Neuronal stem cell (in vitro differentiated cells): ENCODE measurements at regions not wholly inside any gene's neighbourhood (a gene's known extent, or its start where the extent isn't known, plus 50 kb on each side); places are given as distances from the start of the nearest gene placed in this dataset.

Source experiments
- DNase-seq: peaks from one replicate; pipeline ENCODE4 v3.0.0-alpha.2; 2013; ENCODE audit warnings: low spot score
- H2AFZ ChIP-seq: one replicate; pipeline ENCODE4 v1.6.1; 2013; ENCODE audit warnings: mild to moderate bottlenecking, low read length, inconsistent platforms
- H2AK5ac ChIP-seq: 2 replicates; pipeline ENCODE4 v1.6.1; 2013; ENCODE audit warnings: low read depth, mild to moderate bottlenecking, inconsistent platforms, low read length, moderate library complexity, mixed read lengths
- H2BK120ac ChIP-seq: 2 replicates; pipeline ENCODE4 v1.6.1; 2013; ENCODE audit warnings: low read depth, mild to moderate bottlenecking, inconsistent platforms, low read length, moderate library complexity, mixed read lengths
- H2BK12ac ChIP-seq: one replicate; pipeline ENCODE4 v1.6.1; 2013; ENCODE audit warnings: low read length, inconsistent platforms
- H2BK15ac ChIP-seq: 2 replicates; pipeline ENCODE4 v1.6.1; 2013; ENCODE audit warnings: mild to moderate bottlenecking, low read length, inconsistent platforms, mixed read lengths
- H2BK5ac ChIP-seq: one replicate; pipeline ENCODE4 v1.6.1; 2013; ENCODE audit warnings: inconsistent platforms, mild to moderate bottlenecking, low read length, moderate library complexity
- H3K14ac ChIP-seq: one replicate; pipeline ENCODE4 v1.6.1; 2013; ENCODE audit warnings: low read length, inconsistent platforms
- H3K18ac ChIP-seq: 2 replicates; pipeline ENCODE4 v1.6.1; 2013; ENCODE audit warnings: low read length, inconsistent platforms
- H3K23ac ChIP-seq: 2 replicates; pipeline ENCODE4 v1.6.1; 2013; ENCODE audit warnings: low read depth, mild to moderate bottlenecking, mixed read lengths, low read length, inconsistent platforms; ENCODE audit not compliant: poor library complexity
- H3K27ac ChIP-seq: replicated peaks from 3 replicates; pipeline ENCODE4 v1.5.1; 2013; ENCODE audit warnings: low read length, inconsistent platforms
- H3K27me3 ChIP-seq, 3 experiments: 2 replicates each; pipeline ENCODE4 v1.6.1; 2013; ENCODE audit warnings: low read length in 3 of 3, mild to moderate bottlenecking in 2 of 3, inconsistent platforms in 1 of 3, low read depth in 1 of 3, mixed read lengths in 1 of 3, moderate library complexity in 1 of 3; ENCODE audit not compliant: control insufficient read depth in 3 of 3, insufficient read depth in 3 of 3
- H3K36me3 ChIP-seq, 2 donors: replicated peaks in 1 of 2; 2 replicates each; pipeline ENCODE4 v1.6.1; 2013; ENCODE audit warnings: low read length in 2 of 2; ENCODE audit not compliant: control insufficient read depth in 2 of 2, insufficient read depth in 2 of 2
- H3K4ac ChIP-seq: 2 replicates; pipeline ENCODE4 v1.6.1; 2013; ENCODE audit warnings: inconsistent platforms, mild to moderate bottlenecking, low read length, moderate library complexity
- H3K4me1 ChIP-seq, 2 donors: 1 replicate in 1 of 2; 2 replicates in 1 of 2; pipeline ENCODE4 v1.6.1; 2013; ENCODE audit warnings: low read length in 2 of 2, low read depth in 1 of 2; ENCODE audit not compliant: control insufficient read depth in 2 of 2, insufficient read depth in 1 of 2
- H3K4me2 ChIP-seq: one replicate; pipeline ENCODE4 v1.6.1; 2013; ENCODE audit warnings: mild to moderate bottlenecking, low read length, inconsistent platforms; ENCODE audit not compliant: insufficient read depth, poor library complexity, severe bottlenecking
- H3K4me3 ChIP-seq, 2 donors: 2 replicates each; pipeline ENCODE4 v1.5.1; 2013; ENCODE audit warnings: low read length in 2 of 2, mild to moderate bottlenecking in 2 of 2, inconsistent platforms in 1 of 2, moderate library complexity in 1 of 2
- H3K79me1 ChIP-seq: one replicate; pipeline ENCODE4 v1.6.1; 2013; ENCODE audit warnings: low read depth, mild to moderate bottlenecking, inconsistent platforms, low read length, moderate library complexity
- H3K9ac ChIP-seq: one replicate; pipeline ENCODE4 v1.6.1; 2013; ENCODE audit warnings: mild to moderate bottlenecking, low read depth, low read length, inconsistent platforms; ENCODE audit not compliant: poor library complexity
- H3K9me3 ChIP-seq, 2 donors: replicated peaks in 1 of 2; 2 replicates each; pipeline versions ENCODE3 to v1.6.1; 2013; ENCODE audit warnings: low read length in 2 of 2, mild to moderate bottlenecking in 2 of 2, inconsistent platforms in 1 of 2, low read depth in 1 of 2, mixed read lengths in 1 of 2, moderate library complexity in 1 of 2; ENCODE audit not compliant: control insufficient read depth in 2 of 2, insufficient read depth in 1 of 2
- H4K8ac ChIP-seq: one replicate; pipeline ENCODE4 v1.6.1; 2013; ENCODE audit warnings: low read depth, mild to moderate bottlenecking, inconsistent platforms, low read length, moderate library complexity
- H4K91ac ChIP-seq: one replicate; pipeline ENCODE4 v1.6.1; 2013; ENCODE audit warnings: low read length, low read depth, mild to moderate bottlenecking, inconsistent platforms; ENCODE audit not compliant: poor library complexity
- WGBS, 2 donors: extraction: QIAGEN DNeasy Blood & Tissue Kit; methylation state at CpG; one replicate each; pipeline ENCODE4 v1.1.7; 2013; ENCODE audit warnings: missing lambda C conversion rate in 2 of 2, mixed read lengths in 1 of 2; ENCODE audit not compliant: insufficient read length in 2 of 2, insufficient replicate concordance in 1 of 2; ENCODE audit errors: extremely low coverage in 2 of 2; 5-methylcytosine and 5-hydroxymethylcytosine counted together

DNA sequence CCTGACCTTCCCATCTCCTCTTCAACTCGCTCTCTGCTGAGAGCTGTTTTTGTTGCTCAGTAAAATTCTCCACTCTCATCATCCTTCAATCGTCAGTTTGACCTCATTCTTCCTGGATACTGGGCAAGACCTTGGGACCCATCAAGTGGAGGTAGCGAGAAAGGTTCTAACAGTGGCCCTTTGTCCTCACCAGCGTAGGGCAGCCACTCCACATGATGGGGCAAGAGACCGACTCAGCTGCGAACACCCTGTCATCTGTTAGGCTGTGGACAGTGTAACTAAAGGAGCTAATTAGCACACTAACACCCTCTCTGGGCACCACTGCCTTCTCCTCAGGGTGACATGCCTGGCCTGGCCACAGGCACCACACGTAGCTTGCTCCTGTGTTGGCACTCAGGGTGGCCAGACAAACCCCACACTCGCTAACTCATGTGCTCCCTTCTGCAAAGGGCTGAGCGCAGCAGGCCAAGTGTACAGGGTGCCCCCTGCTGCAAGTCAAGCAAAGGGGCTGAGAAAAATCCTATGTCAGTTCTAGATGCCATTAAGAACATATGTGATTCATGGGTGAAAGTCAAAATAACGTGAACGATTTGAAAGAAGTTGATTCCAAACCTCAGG lies 1216.0 kb downstream of the SLITRK5 start:
- H4K91ac ChIP-seq, result no peak overlapping the region
- H3K27me3 ChIP-seq, result no peaks in the 10 kb centered on the region
- no peaks in the 10 kb centered on the region for H3K79me1 ChIP-seq
- H3K23ac ChIP-seq, result no peak overlapping the region
- H3K4ac ChIP-seq, result no peak overlapping the region
- no peak overlapping the region for H3K9ac ChIP-seq
- no peak for DNase-seq
- H3K14ac ChIP-seq, result no peak overlapping the region
- H2BK15ac ChIP-seq, result no peak overlapping the region
- no peak overlapping the region for H2BK12ac ChIP-seq
- H2BK5ac ChIP-seq, result no peak overlapping the region
- H4K8ac ChIP-seq, result no peak overlapping the region
- H3K36me3 ChIP-seq, result no peaks in the 10 kb centered on the region
- no CpG with 5 or more reads among the region's 11 CpGs for WGBS, 2 donors
- no peak overlapping the region for H2AK5ac ChIP-seq
- no peak overlapping the region for H3K4me3 ChIP-seq
- no peaks in the 10 kb centered on the region for H3K4me1 ChIP-seq
- no peak overlapping the region for H3K4me2 ChIP-seq
- H2AFZ ChIP-seq, result peak overlapping the region; percentile 36
- H3K9me3 ChIP-seq, result no peaks in the 10 kb centered on the region
- peak overlapping the region; percentile 11 for H3K18ac ChIP-seq
- no peak overlapping the region for H2BK120ac ChIP-seq
- no peak overlapping the region for H3K27ac ChIP-seq

GRCh38 chr13:88895261-88895941 lies 1224.2 kb downstream of the SLITRK5 start:
- Histone ChIP-seq H4K91ac (no peak overlapping the region), H2AK5ac (no peak overlapping the region)

DNA sequence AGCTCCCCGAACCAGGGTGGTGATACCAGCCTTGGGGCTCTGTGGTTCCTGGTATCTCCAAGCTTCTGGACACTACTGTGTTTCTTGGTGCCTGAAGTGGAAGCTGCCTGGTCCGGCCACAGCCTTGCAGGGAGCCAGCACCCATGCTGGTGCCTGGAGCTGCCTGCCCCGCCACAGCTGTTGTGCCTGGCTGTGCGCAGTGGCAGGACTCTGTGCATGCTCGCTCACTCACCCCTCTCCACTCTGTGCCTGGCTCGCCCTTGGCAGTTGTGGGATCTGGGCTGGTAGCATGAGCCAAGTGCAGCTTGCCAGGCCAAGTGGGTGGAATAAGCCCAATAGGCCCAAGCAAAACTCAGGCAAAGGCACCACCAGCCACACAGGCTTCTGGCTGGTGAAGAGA lies 1225.3 kb downstream of the SLITRK5 start:
- Histone ChIP-seq H3K4me3 (no peak overlapping the region), H4K91ac (no peak overlapping the region), H3K18ac (peak overlapping the region; percentile 11), H3K27ac (no peak overlapping the region), H3K23ac (no peak overlapping the region), H3K4me2 (no peak overlapping the region), H2BK5ac (no peak overlapping the region), H2BK120ac (no peak overlapping the region), H3K9me3 (peaks cover 3 to 4% of the 10 kb centered on the region in 2 donors), H2AFZ (no peak overlapping the region), H3K14ac (peak overlapping the region; percentile 76), H3K79me1 (no peaks in the 10 kb centered on the region), H3K4ac (no peak overlapping the region), H3K27me3 (no peaks in the 10 kb centered on the region), H3K36me3 (no peaks in the 10 kb centered on the region), H2AK5ac (no peak overlapping the region), H2BK15ac (no peak overlapping the region), H4K8ac (no peak overlapping the region), H3K4me1 (no peaks in the 10 kb centered on the region), H2BK12ac (no peak overlapping the region), H3K9ac (peak overlapping the region; percentile 16)
- WGBS, 2 donors, result no CpG with 5 or more reads among the region's 6 CpGs
- DNase-seq, result no peak

More at GRCh38 chr13:88895261-88895941, 1224.2 kb downstream of the SLITRK5 start:
- H2BK12ac ChIP-seq, result no peak overlapping the region
- H3K18ac ChIP-seq, result peak overlapping the region; percentile 48
- H3K4me3 ChIP-seq, result peak overlapping the region in 1 of 2 donors; percentile 30
- peak overlapping the region; percentile 17 for H4K8ac ChIP-seq
- H3K27ac ChIP-seq, result no peak overlapping the region
- H2BK5ac ChIP-seq, result peak overlapping the region; percentile 39
- no peaks in the 10 kb centered on the region for H3K79me1 ChIP-seq
- no peak overlapping the region for H2BK120ac ChIP-seq
- H2BK15ac ChIP-seq, result no peak overlapping the region
- H3K14ac ChIP-seq, result peak overlapping the region; percentile 47
- peak overlapping the region; percentile 44 for H3K9ac ChIP-seq
- no peak overlapping the region for H3K4me2 ChIP-seq
- no peaks in the 10 kb centered on the region for H3K27me3 ChIP-seq
- peaks cover 3 to 4% of the 10 kb centered on the region in 2 donors for H3K9me3 ChIP-seq
- no peak overlapping the region for H3K4ac ChIP-seq
- no peak overlapping the region for H2AFZ ChIP-seq
- WGBS, 2 donors, result no CpG with 5 or more reads among the region's 6 CpGs
- DNase-seq, result no peak
- no peak overlapping the region for H3K23ac ChIP-seq
- no peaks in the 10 kb centered on the region for H3K4me1 ChIP-seq
- no peaks in the 10 kb centered on the region for H3K36me3 ChIP-seq

GRCh38 chr13:88908961-88909441 lies 1237.8 kb downstream of the SLITRK5 start:
- Histone ChIP-seq H2AK5ac (no peak overlapping the region), H3K27ac (no peak overlapping the region), H3K4me1 (no peaks in the 10 kb centered on the region), H3K4me2 (no peak overlapping the region), H2AFZ (peak overlapping the region; percentile 76), H3K4me3 (no peak overlapping the region), H3K18ac (no peak overlapping the region), H3K9ac (no peak overlapping the region), H2BK12ac (no peak overlapping the region), H3K14ac (no peak overlapping the region), H3K4ac (no peak overlapping the region), H3K23ac (no peak overlapping the region), H2BK15ac (no peak overlapping the region), H3K27me3 (no peaks in the 10 kb centered on the region), H2BK120ac (no peak overlapping the region), H3K79me1 (no peaks in the 10 kb centered on the region), H4K8ac (no peak overlapping the region), H4K91ac (no peak overlapping the region), H2BK5ac (no peak overlapping the region), H3K9me3 (no peaks in the 10 kb centered on the region), H3K36me3 (no peaks in the 10 kb centered on the region)
- whole genome bisulfite sequencing, 2 donors, result no CpG with 5 or more reads among the region's 2 CpGs
- no peak for DNase-seq
